ENCODE measurements at regions not wholly inside any gene's neighbourhood (a gene's known extent, or its start where the extent isn't known, plus 50 kb on each side); places are given as distances from the start of the nearest gene placed in this dataset.
"Not testable (repeated sequence)": the region's sequence is repeated elsewhere in the genome, so short reads cannot be mapped to it uniquely, and the experiment has no call there.

DNA sequence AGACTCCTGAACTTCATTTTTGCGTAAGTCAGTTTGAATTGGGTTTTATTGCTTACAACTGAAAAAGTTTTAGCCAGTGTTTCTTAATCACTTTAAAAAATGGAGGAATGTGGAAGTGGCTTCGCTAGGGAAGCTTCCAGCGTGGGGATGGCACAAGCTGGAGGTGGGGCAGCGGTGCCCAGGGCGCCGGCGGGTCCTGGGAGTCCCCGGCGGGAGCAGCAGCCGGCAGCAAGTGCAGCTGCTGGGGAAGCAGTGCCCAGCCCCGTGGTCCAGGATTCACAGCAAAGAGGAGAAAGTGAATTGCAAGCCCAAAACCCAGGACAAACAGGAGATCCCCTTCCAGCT is 301.8 kb upstream of the PROK2 start:
- intact Hi-C loops (cut with DNase I): no loop called here
- DNase-seq: no peak

DNA sequence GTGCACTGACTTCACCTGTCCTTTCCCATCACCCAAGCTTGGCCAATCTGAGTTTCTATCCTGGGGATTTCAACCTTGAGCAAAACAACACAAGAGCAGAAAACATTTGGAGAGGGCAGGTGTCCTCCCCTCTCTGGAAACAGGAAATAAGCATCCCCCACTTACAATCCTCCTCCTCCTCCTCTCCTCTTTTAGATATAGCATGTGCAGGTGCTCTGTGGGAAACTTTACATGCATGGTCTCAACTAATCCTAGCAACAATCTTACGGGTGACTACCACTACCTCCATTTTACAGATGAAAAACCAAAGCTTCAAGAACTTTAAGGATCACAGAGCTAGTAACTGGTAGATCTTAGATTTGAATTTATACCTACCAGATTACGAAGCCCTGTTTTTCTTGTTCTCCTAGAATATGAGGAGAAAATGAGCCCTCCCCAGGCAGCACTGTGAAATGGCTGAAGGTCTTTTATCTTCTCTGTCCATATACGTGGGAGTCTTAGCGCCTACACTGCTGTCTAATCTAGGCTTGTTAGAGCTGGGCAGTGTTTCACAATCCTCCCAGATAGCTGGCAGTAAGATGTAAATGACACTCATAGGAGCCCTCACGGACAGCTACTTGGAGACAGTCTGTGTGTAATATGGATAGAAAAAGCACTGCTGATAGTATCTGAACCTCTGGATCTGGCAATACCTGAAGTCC is 301.2 kb upstream of the PROK2 start:
- intact Hi-C loops (cut with DNase I): no loop called here
- no peak for DNase-seq

DNA sequence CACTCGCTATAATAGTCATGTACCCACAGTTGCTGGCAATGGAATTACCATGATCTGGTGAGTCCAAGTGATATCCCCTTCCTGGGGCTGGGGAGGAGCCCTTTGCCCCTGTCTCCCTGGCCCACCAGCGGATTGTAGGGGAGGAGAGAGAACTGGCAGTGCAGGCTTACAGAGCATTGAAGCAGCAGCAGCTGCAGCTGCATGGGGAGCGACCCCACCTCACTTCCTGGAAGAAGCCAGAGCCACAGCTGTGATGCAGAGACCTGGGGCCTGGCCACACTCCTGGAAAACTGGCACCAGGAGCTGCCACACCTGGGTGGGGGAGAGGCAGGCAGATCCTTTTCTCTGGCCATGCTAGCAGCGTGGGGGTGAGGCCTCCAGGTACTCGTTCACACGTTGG is 300.1 kb upstream of the PROK2 start:
- DNase-seq: no peak
- intact Hi-C loops (cut with DNase I): no loop called here

DNA sequence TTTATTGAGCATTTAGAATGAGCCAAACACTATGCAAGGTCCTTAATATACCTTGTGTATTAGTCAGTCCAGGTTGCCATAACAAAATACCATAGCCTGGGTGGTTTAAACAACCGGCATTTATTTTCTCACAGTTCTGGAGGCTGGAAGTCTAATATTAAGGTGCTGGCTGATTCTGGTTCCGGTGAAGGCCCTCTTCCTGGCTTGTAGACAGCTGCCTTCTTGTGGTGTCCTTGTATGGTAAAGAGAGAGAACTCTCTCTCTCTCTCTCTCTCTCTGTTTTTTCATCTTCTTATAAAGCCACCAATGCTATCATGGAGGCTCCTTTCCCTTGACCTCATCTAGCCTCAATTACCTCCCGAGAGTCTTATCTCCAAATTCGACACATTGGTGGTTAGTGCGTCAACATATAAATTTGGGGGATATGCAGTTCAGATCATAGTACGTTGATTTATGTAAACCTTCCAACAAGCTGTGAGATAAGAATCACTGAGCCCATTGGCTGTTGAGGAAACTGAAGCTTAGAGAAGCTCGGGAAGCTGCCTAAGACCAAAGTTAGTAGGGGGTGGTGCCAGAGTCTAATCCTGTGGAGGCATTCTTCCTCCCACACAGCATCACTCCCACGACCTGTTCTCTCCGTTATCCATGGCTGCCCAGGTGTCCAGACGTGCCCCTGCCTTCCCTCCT is 298.0 kb upstream of the PROK2 start:
- DNase-seq: no peak
- intact Hi-C loops (cut with DNase I): no loop called here

DNA sequence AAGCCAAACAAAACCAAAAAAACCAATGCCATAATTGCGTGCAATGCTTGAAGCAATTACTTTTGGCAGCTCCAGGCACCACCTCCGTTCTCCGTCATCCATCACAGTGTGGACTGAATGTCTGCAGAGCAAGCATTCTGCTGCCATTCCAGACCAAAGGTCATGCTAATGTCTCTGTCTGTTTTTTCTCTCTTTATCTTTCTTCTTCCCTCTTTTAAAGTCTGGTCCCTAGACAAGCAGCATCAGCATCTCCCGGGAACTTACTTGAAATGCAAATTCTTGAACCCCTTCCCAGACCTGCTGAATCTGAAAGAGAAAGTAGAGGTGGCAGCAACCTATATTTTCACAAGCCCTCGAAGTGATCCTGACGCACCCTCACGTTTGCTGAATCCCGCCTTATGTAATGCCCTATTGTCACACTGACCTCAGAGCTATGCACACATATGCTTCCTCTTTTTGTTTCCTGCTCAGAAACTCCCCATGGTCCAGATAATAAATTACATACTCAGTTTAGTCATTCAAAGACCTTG is 297.3 kb upstream of the PROK2 start:
- no peak for DNase-seq
- intact Hi-C loops (cut with DNase I): no loop called here

DNA sequence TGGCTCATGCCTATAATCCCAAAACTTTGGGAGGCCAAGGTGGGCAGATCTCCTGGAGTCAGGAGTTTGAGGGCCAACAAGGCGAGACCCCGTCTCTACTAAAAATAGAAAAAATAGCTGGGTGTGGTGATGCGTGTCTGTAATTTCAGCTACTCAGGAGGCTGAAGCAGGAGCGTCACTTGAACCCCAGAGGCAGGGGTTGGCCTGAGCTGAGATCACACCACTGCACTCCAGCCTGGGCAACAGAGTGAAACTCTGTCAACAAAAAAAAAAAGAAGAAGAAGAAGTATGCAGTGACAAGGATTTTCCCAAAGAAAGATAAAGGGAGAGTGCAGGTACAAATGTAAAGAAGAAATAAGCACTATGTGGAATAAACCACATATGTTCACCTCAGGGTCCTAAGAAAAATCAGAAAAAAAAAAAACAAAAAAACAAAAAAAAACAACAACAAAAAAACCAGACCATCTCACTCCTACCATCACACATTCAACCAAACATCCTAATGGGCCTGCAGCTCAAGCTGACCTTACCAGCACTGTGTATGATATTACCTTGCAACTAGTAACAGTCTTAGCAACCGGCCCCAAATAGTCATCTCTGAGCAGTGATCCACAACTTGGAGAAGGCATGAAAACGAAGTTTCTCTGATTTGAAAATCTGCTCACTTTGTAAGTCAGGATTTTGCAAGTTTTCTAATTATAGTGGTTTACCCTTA is 296.7 kb upstream of the PROK2 start:
- DNase-seq: no peak
- intact Hi-C loops (cut with DNase I): no loop called here

DNA sequence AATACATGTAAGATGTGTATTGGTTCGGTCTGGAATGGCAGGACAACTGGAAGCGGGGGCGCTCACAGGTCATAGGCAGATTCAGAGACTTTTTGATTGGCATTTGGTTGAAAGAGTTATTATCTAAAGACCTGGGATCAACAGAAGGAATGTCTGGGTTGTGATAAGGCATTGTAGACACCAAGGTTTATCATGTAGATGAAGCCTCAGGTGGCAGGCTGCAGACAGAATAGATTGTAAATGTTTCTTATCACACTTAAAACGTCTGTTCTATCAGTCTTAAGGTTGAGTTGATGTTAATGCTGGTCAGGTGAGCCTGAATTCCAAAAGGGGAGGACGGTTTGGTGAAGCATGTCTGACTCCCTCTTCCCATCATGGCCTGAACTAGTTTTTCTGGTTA is 295.9 kb upstream of the PROK2 start:
- no peak for DNase-seq
- intact Hi-C loops (cut with DNase I): no loop called here

DNA sequence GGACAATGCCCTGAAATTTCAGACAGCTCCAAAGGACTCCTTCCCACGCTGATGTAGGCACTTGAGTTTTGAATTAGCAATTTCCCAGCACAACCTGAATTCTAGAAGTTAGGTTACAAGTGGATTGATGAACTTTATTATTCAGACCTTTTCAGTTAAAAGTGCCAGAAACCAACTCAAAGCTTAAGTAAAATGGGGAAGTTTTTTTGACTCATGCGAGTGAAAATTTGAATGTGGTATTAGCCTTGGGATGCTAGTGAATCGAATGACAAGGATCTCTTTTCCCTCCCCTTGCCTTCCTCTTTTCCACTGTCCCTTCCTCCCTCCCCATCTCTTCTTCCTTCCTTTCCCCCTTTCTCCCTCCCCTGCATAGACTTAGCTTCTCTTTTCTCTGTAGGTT is 295.1 kb upstream of the PROK2 start:
- intact Hi-C loops (cut with DNase I): no loop called here
- no peak for DNase-seq

DNA sequence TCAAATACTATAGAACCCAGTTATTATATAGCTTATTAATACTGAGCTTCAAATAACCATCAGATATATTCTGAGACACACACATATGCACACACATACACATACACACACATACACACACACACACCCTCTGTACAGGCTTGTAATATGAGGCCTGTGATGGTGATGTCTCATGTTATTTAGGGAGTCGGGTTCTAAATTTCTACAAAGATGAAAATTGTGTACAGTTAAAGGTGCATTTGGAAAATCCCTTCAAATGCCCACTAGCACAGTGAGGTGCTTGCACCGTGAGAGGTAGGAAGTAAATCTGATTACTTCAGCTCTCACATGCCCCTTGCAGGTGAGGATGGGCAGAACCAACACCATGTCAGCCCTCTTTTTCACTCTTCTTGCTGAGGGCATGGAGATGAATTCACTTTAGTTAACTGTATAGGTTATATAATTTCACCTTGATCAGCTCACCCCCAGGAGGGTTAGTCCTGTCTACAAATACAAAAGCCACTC is 294.5 kb upstream of the PROK2 start:
- no peak for DNase-seq
- intact Hi-C loops (cut with DNase I): no loop called here

DNA sequence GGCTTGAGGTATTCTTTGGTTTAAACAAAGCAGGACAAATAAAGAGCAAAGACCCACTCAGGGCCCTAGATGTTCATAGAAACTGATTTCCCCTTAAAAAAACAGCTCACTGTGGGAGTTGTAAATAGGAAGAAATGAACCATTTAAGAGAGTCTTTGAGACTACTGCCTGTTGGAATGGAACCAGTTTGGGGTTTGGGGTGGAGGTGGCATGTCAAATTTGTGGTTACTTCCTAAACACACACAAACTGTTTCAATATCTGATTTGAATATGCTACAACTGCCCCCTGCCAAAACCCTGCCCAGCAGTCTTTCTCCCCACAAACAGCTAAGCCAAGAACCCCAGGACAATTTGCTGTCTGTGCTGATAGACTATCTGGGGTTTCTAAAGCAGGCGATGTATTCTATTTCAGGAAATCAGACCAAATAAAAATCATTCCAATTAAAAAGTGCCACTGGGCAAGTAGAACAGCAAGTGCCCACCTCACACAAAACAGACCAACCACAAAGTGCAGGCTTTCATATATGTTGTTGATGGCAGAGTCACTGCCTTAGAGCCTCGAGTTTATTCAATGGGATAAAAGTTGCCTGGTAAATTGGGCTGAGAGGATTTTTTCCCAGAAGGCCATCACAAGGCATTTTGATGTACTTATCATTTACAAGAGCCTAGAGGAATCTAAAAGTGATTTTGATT is 293.9 kb upstream of the PROK2 start:
- intact Hi-C loops (cut with DNase I): no loop called here
- DNase-seq: no peak

DNA sequence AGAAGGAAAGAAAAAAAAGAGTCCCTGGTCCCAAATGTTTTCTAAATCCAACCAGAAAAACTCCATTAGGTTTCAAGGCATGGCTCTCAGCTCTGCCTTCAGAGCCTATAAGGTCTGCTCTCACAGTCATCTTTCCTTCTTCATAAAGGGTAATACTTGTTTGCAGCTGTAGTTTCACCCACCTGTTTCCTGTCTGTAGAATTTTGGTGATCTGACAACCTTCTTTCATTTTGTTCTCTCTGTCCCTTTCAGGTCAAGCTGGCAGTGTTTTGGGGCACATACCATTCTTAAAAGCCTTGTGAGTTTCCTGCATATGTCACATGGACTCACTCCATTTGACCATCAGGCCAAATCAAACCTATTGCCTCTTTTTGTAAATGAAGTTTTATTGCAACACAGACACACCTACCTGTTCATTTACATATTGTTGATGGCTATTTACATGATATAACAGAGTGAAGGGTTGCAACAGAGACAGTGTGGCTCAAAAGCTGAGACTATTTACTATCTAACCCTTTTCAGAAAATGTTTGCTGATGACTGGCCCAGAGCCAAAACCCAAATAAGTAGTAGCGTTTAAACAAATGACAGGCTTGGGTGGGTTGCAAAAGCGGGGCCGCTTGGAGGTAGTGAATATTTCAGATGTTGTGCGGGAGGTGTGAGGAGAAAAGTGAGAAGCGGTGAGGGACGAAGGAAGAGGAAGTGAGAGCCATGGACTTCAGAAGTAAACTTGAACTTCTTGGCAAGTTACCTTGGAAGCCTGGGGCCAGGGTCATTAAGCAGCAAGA is 292.7 kb upstream of the PROK2 start:
- intact Hi-C loops (cut with DNase I): no loop called here
- DNase-seq: no peak

DNA sequence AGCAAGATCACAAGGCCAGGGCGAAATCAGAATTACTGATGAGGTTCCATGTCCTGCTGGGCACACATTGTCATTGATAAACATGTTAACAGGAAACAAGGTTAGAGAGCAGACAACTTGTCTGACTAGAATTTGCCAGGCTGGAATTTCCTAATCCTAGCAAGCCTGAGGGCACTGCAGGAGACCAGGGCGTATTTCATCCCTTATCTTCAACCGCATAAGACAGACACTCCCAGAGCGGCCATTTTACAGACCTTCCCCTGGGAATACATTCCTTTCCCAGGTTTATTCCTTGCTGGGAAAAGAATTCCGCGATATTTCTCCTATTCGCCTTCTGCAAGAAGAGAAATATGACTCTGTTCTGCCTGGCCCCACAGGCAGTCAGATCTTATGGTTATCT is 290.9 kb upstream of the PROK2 start:
- DNase-seq; intact Hi-C loops (cut with DNase I): not testable (repeated sequence)

DNA sequence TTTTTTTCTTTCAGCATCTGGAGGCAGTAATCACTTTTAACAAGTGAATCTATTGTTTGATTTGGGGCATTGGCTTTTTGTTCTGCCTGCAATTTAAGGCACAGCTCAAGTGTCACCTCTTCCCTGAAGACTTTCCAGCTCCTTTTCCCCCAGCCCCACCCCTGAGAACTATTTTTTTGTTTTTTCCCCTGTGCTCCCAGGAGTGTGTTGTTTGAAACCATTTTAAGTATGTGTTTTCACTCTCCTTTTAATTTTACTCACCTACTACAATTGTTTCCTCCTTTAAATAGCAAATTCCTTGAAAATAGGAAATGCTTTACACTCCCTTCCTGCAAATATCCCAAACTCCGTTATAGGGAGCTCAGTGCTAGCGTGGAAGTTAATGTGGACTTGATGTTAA is 286.7 kb upstream of the PROK2 start:
- DNase-seq: no peak
- intact Hi-C loops (cut with DNase I): no loop called here

DNA sequence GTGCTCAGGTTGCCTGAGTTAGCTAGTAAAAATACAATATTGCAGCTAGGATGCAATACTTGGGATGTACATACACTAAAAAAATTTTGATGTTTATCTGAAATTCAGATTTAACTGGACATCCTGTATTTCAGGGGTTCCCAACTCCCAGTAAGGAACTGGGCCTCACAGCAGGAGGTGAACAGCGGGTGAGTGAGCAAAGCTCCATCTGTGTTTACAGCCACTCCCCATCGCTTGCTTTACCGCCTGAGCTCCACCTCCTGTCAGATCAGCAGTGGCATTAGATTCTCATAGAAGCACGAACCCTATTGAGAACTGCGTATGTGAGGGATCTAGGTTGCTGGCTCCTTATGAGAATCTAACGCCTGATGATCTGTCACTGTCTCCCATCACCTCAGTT is 285.1 kb upstream of the PROK2 start:
- intact Hi-C loops (cut with DNase I): no loop called here
- no peak for DNase-seq

DNA sequence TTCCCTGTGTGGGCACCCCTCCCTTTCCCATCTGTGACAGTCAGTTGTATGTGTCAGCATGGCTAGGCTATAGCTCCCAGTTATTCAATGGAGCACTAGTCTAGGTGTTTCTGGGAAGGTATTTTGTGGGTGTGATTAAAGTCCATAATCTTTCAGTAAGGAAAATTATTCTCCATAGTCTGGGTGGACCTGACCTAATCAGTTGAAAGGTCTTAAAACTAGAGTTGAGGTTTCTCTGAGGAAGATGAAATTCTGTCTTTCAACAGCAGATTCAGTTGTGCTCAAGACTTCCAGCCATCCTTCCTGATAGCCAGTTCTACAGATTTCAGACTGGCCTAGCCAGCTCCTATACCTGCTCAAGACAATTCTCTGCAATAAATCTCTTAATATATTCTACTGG is 284.6 kb upstream of the PROK2 start:
- intact Hi-C loops (cut with DNase I): no loop called here

DNA sequence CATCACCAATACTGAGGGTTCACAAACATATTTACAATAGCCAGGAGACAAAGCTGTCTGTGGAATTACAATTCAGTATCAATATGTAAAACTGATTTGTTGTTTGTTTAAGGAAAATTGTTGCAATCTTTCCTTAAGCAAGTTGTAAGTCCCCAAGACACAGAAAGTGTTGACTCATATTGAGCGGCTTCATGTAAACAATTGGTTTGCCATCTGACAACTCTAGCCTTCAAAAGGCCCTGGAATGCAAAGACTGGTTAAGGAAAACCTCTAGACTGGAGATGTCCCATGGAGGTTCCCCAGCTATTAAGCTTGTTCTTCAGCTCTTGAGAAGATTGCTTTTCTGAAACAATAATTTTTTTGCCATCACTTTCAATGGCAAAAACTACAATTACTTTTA is 283.7 kb upstream of the PROK2 start:
- intact Hi-C loops (cut with DNase I): no loop called here
- DNase-seq: no peak

More for the DNA sequence above, 284.6 kb upstream of the PROK2 start:
- DNase-seq: no peak

DNA sequence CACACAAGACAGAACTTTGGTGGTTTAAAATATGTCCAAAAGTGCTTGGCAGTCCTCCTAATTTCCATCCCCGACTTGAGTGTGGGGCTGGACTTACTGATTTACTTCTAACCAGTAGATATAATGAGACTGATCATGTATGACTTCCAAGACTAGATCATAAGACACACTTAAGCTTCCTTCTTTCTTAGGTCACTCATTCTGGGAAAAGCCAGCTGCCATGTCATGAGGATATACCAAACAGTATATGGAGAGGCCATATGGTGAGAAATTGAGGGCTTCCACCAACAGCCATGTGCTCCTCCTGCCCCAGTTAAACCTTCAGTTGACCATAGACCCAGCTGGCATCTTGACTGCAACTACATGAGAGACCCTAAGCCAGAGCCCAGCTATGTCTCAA is 282.8 kb upstream of the PROK2 start:
- intact Hi-C loops (cut with DNase I): no loop called here
- no peak for DNase-seq

DNA sequence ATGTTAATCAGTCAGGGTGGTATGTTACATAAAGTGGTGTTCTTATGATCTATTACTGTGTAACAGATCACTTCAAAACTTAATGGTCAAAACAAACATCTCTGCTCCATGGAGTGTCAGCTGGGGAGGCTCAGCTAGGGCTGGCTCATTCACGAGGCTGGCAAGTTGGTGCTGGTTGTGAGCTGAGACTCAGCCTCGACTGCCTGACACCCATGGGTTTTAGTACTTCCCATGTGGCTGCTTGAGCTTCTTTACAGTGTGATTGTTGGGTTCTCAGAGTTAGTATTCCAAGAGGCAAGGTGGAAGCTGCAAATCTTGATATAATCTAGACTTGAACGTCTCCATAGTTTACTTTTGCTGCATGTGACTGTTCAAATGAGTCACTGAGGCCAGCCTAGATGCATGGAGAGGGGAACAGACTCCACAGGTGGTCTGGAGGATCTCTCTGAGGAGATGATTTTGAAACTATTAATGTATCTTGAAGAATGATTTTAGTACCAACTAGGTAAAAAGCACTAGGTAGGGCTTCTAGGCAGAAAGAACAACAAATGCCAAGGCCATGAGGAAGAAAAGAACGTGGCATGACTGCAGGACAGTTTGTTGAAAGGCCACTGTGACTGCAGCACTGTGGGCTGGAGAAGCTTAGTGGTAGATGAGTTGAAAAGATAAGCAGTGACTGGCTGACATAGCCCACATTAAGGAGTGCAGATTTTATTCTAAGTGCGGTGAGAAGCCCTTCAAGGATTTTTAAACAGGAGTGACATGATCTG is 281.1 kb upstream of the PROK2 start:
- DNase-seq: no peak
- intact Hi-C loops (cut with DNase I): no loop called here

All from head of caudate nucleus (tissue), 42 donors.